GM18505 (cell line): ENCODE measurements at regions not wholly inside any gene's neighbourhood (a gene's known extent, or its start where the extent isn't known, plus 50 kb on each side); places are given as distances from the start of the nearest gene placed in this dataset.

Experiments
- ATAC-seq: cut with Tn5 transposase; IDR thresholded peaks from one replicate; pipeline ENCODE4 v1.9.1; 2021; ENCODE audit not compliant: unreplicated experiment
- POLR2A ChIP-seq: IDR thresholded peaks from 4 replicates; pipeline ENCODE4 v1.6.1; 2011; ENCODE audit warnings: borderline replicate concordance; ENCODE audit not compliant: insufficient read depth, insufficient read length; ENCODE audit errors: extremely low read depth

DNA sequence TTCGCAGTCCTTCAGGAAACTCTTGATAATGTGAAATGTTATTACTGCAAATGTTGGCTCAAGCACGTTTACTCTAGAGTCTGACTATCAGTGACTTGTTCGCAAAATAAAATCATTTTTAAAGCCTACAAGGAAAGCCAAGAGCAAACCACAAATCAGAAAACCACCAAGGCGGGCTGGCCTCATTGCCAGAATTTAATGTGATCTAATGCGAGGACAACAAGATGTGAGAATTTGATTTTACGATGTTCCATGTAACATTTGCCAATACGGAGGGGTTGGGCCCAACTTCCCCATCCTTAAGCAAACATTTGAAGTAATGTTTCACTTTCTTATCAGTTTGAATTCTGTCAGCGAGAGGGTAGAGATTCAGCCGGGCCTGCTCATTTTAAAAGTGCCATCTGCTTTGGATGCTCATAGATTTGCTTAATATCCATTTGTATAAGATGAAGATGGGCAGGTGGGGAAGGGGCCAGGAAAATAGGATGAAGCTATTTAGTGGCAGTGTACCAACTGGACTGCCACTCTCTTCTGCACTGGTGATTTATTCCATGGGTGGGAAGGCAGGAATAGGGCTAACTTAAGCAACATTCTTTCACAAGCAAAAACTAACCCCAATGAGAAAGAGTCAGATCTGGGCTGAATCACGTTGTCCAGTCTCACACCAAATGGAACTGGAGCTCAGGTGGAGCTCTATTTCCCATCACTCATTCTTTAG lies 225.3 kb downstream of the ANAPC10 start:
- no peak for TF ChIP-seq POLR2A
- no peak for ATAC-seq

DNA sequence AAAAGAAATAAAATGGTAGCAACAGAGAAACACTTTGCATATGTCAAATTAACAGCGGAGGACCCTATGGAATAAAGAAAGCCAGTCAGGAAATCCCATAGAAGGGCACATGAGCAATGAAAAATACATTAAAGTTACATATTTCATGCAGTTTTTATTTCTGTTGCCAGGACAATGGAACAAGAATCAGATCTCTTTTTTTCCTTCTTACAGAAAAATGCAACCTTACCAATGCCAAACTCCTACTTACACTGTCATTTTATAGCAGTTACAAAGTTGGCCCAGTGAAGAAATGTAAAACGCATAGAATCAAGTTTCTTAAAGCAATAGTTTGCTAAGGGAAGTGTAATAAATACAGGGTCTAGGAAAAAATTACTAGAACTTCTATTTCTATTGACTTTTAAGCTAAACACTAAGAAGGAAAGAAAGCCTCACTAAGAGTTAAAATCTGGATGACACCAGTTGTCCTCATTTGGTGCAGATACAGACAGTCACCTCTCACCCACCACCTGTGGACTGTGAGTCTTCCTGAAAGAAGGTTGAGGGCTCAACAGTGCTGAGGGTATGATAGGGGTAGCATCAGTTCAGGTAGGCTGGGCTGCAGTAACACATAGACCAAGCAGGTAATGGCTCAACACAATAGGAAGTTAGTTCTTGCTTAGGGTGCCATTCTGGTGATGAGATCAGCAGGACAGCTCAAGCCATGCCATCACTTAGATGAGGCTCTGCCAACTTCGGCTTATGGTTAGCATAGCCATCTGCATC lies 224.6 kb downstream of the ANAPC10 start:
- ATAC-seq, result no peak
- TF ChIP-seq POLR2A, result no peak

DNA sequence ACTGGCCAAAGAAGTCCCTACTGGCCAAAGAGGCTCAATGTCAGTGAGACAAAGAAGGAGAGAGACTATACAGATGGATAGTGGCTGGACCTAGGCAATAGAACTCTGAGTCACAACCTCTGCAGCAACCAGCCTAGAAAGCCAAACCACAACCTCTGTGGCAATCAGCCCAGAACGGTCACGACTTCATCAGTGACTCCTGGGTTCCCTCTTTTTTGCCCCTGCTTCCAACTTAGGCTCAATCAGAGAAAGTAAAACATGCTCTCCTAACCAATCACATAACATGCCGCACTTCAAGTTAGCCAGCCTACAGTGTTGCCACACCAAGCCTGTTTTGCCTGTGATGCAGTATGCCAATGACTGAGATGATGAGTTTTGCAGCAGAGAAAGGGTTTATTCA lies 203.4 kb downstream of the ANAPC10 start:
- no peak for TF ChIP-seq POLR2A
- no peak for ATAC-seq

- no peak for ATAC-seq
- no peak for TF ChIP-seq POLR2A
These were observed 198.6 kb downstream of the ANAPC10 start for GRCh38 chr4:144899393-144899792.

DNA sequence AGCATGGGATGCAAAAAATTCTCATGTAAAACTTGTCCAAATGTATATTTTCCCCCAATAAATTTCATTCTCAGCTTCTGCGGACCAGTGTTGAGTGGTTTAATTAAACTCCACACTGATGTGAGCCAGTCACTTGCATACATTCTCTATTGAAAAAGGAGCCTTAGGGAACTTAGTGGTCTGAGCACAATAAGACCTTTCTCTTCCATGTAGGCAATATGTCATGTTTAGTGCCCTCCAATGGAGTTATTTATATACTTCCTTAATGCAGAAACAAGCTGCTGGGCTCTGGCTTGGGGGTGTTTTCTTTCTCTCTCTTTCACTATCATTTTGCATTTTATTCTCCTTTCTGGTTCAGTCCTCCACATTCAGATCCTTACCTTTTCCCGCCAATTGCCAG lies 196.9 kb downstream of the ANAPC10 start:
- TF ChIP-seq POLR2A, result no peak
- ATAC-seq, result no peak

- TF ChIP-seq POLR2A, result no peak
- ATAC-seq, result peak; percentile 42
These were observed 195.4 kb downstream of the ANAPC10 start for GRCh38 chr4:144902614-144903013.

GRCh38 chr4:144903953-144904711 lies 193.9 kb downstream of the ANAPC10 start:
- TF ChIP-seq POLR2A, result no peak
- ATAC-seq, result no peak

GRCh38 chr4:144905286-144905685 lies 192.7 kb downstream of the ANAPC10 start:
- ATAC-seq, result no peak
- no peak for TF ChIP-seq POLR2A

- TF ChIP-seq POLR2A, result no peak
- peak; percentile 54 for ATAC-seq
These were observed 191.6 kb downstream of the ANAPC10 start for GRCh38 chr4:144906181-144906925.

- no peak for ATAC-seq
- no peak for TF ChIP-seq POLR2A
These were observed 187.3 kb downstream of the ANAPC10 start for GRCh38 chr4:144910723-144911122.
